Endothelial cell of umbilical vein (primary cell): ENCODE measurements at regions not wholly inside any gene's neighbourhood (a gene's known extent, or its start where the extent isn't known, plus 50 kb on each side); places are given as distances from the start of the nearest gene placed in this dataset.

Experiments used
- CTCF ChIP-seq, 2 donors: IDR thresholded peaks; 1 replicate in 1 of 2; 2 replicates in 1 of 2; pipeline ENCODE4 v1.5.1; 2011; ENCODE audit warnings: low read length in 2 of 2, mild to moderate bottlenecking in 2 of 2, moderate library complexity in 2 of 2, control low read depth in 1 of 2, inconsistent platforms in 1 of 2, low read depth in 1 of 2; ENCODE audit not compliant: insufficient read depth in 1 of 2; ENCODE audit errors: extremely low read depth in 1 of 2
- EZH2 ChIP-seq: IDR thresholded peaks from 2 replicates; pipeline ENCODE4 v1.6.1; 2012; ENCODE audit warnings: borderline replicate concordance, low read depth, mild to moderate bottlenecking, moderate library complexity, low read length, inconsistent platforms; ENCODE audit not compliant: severe bottlenecking
- GATA2 ChIP-seq: IDR thresholded peaks from 2 replicates; pipeline ENCODE4 v1.7.0; 2011; ENCODE audit warnings: low read depth, mild to moderate bottlenecking, moderate library complexity, mixed read lengths, low read length; ENCODE audit not compliant: insufficient read length, insufficient read depth
- JUN ChIP-seq: IDR thresholded peaks from 2 replicates; pipeline ENCODE4 v1.6.1; 2011; ENCODE audit warnings: borderline replicate concordance, low read depth; ENCODE audit not compliant: insufficient read length, insufficient read depth
- POLR2A ChIP-seq: IDR thresholded peaks from 2 replicates; pipeline ENCODE4 v1.6.1; 2012; ENCODE audit warnings: low read depth, mild to moderate bottlenecking, control low read depth, low read length
- POLR2AphosphoS5 ChIP-seq: IDR thresholded peaks from 2 replicates; pipeline ENCODE4 v1.6.1; 2012; ENCODE audit warnings: low read depth, mild to moderate bottlenecking, control low read depth, low read length, moderate library complexity; ENCODE audit not compliant: insufficient read depth
- TF ChIP-seq, protein P1 (sequence below): IDR thresholded peaks from 2 replicates; pipeline ENCODE4 v1.6.1; 2011; ENCODE audit not compliant: insufficient read depth, insufficient read length

DNA sequence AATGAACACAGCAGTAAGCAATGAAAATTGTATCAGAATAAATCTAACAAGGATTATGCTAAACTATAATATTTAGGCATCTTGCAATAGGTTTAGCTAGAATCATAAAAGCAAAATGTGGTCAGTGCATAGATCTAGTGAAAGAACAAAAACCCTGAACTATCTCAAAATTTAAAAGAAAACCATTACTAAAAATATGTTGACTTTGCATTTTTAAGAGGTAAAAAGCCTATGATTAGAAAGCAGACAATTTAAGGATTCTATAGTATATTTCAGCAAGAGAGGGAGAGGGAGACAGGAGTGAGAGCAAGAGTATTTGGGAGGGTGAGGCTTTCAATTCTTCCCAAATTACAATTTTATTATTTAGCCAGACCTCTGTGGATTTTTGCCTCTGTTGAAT is 219.4 kb downstream of the TTLL7 start:
- TF ChIP-seq POLR2A (no peak), CTCF (IDR thresholded peaks at IDR 0.05; ENCODE audit: extremely low read depth in 1 of 2, insufficient read depth in 1 of 2, low read depth in 1 of 2, low read length in 2 of 2) (no peak), POLR2AphosphoS5 (no peak), JUN (no peak), EZH2 (no peak), GATA2 (no peak)
- TF ChIP-seq, protein P1, sequence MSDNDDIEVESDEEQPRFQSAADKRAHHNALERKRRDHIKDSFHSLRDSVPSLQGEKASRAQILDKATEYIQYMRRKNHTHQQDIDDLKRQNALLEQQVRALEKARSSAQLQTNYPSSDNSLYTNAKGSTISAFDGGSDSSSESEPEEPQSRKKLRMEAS: no peak
